ENCODE measurements at regions not wholly inside any gene's neighbourhood (a gene's known extent, or its start where the extent isn't known, plus 50 kb on each side); places are given as distances from the start of the nearest gene placed in this dataset.

DNA sequence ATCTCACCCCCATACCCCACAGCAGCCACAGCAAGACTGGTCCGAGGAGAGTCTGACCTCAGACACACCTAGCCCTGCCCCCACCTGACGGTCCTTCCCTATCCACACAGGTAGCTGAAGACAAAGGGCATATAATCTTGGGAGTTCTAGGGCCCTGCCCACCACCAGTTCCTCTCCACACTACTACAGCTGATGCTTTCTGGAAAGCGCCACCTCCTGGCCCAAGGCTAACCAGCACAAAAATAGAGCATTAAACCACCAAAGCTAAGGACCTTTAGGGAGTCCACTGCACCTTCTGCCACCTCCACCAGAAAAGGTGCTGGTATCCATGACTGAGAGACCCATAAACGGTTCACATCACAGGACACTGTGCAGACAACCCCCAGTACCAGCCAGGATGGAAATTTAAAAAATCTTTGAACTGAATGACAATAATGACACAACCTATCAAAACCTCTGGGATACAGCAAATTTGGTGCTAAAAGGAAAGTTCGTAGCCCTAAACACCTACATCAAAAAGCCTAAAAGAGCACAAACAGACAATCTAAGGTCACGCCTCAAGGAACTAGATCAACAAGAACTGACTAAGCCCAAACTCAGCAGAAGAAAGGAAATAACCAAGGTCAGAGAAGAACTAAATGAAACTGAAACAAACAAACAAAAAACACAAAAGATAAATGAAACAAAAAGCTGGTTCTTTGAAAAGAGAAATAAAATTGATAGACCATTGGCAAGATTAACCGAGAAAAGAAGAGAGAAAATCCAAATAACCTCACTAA is 122.1 kb upstream of the TPRG1 start:
- no peak for DNase-seq (ENCODE audit: low spot score)

DNA sequence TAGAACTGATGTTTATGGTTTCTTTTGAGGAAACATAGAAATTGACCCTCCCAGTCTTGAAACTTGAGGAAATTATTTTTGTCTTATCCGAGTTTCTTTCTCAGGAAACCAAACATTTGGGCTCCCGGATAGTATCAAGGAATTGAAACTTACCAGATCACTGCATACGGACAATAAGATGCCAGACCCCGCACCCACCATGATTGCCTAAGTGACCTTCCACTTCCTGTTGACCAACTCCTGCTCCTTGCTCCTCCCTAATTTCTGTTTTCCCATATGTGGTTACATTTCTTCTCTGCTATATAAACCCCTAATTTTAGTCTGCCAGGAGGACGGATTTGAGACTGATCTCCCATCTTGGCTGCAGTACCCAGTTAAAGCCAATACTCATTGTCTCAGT is 118.4 kb upstream of the TPRG1 start:
- no peak for DNase-seq (ENCODE audit: low spot score)

DNA sequence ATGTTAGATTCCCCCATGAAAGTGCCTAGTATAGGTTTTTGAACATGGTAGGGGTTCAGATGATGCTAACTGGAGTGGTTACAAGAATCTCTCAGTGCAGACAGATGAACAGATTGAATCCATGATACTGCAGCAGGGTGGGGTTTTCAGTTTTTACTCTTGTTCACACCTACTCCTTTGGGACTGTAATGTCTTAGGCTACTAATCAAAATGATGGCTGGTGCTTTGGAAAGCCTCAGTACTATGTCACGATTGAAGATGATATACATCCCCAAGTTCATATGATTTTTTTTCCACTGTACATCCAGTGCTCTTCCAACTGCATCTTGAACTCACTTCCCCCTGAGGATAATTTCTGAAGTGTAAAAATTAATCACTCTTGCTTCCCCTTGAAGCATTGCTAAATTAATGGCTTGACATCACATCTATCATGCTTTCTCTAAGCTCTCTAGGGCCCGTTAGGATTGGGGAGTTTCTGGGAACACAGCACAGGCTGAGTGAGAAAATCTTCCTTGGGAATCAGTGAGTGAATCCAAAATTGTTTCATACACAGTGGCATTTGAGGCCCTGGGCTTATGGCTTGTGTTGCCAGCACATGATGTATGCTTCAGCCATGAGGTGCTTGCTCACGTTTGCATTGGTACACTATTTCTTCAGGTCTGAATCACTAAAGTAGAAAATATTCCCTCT is 115.0 kb upstream of the TPRG1 start:
- no peak for DNase-seq (ENCODE audit: low spot score)

DNA sequence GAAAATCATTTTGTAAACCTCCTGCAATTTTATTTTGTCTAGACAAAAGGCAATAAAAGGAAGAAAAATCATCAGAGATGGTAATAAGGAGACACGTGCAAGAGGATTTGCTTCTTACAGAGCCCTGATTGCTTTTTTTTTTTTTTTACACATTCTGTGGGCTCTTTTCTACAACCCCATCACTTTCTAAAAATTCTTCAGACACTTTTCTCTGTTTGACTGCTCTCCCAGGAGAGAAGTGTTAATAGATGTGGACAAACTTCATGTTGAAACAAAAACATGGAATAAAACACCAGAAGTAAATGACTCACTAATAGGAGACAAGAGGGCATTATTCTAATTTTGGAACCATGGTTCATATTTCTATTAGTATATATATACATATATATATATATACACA is 114.4 kb upstream of the TPRG1 start:
- no peak for DNase-seq (ENCODE audit: low spot score)

DNA sequence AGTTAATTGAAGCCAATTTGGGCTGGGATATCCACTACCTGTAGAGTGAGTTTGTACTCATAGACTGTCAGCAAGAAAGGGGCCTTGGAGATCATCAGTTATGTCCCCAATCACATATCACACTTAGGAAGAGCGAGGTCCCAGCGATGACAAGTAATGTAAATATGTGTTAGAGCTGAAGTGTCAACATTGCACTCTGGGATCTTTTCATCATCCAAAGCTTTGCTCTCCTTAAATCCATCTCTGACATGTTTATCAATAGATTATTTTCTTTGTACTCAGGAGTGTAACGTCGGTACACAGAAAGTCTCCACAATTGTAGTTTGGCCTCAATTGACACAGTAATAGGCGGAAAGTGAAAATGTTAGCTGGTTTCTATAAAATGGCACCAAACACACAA is 113.7 kb upstream of the TPRG1 start:
- no peak for DNase-seq (ENCODE audit: low spot score)

DNA sequence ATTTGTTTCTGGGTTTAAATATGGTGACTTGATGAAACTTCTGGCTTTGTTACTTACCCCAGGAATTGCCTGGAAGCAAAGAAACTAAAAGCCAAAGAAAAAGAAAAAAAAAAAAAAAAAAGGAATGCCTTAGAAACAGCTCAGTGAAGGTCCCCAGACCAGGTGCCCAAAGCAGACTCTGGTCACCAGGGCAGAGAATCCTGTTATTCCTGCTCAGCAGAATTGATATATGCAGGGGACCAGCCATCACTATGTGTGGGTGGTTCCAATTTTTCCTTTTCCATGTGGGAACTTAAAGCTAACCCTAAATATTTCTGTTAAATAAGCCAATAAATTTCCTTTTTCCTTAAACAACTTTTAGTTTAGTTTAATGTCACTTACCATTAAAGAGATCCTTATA is 100.8 kb upstream of the TPRG1 start:
- DNase-seq (ENCODE audit: low spot score) = no peak

DNA sequence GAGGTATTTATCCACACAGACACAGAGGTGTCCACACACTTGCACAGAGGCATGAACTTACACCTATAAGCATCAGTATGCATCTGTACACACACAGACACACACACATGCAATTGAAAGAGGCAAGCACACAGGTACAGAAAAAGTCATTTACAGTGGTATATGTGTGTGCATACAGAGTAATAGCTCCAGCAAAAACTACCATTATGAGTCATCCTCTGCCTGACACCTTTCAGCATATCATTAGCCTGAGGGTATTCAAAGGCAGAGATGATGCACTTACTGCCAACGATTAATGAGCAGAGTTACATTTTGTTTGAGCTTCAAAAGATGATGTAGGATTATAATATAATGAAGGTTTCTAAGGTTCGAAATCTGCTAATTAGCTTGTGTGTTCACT is 100.3 kb upstream of the TPRG1 start:
- DNase-seq (ENCODE audit: low spot score) = peak; percentile 6

DNA sequence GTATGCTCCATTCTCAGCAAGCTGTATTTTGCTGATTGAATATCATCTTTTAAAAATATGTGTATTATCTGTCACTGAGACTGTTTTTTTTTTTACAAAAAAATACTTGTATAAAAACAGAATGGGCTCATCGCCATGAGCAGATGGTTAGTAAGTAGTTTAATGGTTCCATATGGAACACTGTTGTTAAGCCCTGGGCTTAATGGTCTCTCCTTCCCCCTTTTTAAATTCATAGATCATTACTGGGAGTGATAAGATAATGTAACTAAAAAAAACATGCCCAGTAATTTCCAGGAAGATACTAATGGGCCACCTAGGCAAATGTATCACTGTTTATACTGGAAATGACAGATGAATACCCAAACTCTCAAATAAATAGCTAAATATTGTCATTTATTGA is 95.3 kb upstream of the TPRG1 start:
- no peak for DNase-seq (ENCODE audit: low spot score)

DNA sequence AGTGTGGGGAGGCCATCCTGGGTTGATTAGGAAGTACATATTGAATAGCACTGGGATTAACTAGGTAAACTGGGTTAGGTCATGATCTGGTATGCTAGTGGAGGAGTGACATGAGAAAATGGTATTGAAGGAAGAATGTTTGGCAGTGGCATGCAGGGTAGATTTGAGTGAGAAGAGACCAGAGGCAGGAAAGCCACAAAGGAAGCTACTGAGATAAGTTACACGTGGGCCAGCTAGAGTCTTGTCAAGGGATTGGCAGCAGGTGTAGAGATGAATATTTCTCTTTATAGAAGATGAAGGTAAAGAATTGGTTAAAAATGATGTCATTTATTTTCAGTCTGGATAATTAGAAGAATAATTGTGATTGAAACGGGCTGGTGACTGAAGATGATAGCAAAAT is 91.0 kb upstream of the TPRG1 start:
- no peak for DNase-seq (ENCODE audit: low spot score)

DNA sequence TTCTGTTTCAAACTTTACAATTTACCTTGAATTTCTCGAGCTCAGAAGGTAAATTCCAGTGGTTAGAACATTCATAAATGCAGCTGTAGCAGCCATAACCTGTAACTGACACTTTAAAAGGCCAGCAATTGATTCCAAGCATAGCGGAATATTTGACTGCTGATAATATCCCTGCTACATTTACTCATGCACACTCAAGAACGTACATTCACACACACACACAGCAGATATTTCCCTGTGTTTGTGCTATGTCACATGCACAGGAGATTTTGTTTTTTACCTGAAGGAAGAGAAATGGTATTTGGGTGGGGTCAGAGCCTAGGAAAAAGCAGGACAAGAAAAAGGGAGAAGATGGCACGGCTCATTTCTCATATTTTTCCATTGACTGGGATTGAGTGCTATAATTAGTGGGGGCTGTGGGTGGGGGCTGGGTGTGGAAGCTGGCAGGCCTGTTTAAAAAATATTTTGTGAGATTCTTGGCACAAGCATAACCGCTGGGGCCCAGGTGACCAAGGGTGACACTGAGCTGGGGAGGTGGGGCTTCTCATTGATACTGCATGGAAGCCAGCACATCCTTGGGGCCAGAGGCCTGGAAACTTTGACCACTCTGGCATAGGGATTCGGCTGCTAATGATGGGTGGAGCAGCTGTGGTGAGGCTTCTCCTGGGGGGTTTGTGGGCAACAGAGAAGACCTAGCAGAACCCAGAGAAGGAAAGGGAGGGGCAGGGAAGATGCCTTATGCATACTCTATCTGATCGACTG is 88.9 kb upstream of the TPRG1 start:
- DNase-seq (ENCODE audit: low spot score) = no peak

DNA sequence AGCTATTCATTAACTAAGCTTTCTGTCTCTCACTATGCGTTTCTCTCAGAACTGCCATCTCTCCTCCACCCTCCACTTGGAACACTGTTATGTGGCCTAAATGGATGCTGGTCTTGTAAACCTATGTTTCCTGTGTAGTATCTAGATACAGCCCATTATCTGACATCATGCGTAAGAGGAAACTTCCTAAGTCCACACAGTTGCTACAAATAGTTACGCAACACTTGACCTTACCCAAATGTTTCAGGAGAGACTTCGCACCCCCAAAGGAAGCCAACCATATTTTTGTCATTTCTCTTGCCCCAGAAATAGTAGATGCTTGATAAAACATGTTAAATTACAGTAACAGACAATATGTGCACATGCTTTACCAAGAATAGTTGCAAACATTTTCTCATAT is 87.2 kb upstream of the TPRG1 start:
- DNase-seq (ENCODE audit: low spot score) = no peak

DNA sequence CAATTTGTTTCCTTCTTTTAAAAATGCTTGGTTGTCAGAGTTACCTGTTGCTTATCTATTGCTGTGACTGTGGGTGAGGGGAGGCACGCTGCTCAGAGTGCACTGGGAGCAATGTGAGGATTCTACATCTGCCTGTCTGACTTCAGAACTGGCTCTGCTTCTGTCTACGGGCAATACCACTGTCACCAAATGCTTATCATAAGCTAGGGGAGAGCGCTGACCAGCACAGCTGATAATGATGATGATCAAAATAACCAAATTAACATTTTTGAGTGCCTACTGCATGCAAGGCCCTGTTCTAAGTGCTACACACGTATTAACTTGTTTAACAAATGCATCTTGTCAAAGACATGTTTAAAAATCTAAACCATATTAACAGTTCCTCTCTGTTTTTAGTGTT is 79.2 kb upstream of the TPRG1 start:
- no peak for DNase-seq (ENCODE audit: low spot score)

DNA sequence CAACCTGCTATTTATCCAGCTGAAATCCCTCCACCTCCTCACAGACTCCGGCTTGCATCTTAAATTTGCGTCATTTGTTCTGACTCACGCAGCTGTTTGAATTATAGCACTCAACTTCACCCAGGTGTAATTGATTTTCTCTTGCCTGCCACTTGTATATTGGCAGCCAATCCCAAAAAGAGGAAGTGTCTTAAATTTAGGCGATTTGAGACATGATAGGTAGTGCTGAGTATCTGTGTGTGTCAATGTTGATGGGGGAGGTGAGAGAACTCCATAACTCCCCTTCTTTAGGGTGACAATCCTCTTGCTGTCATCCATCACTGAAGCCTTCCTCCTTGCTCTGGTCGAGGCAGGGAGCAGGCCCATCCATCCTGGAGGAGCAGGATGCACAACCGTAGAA is 77.2 kb upstream of the TPRG1 start:
- DNase-seq (ENCODE audit: low spot score) = no peak

DNA sequence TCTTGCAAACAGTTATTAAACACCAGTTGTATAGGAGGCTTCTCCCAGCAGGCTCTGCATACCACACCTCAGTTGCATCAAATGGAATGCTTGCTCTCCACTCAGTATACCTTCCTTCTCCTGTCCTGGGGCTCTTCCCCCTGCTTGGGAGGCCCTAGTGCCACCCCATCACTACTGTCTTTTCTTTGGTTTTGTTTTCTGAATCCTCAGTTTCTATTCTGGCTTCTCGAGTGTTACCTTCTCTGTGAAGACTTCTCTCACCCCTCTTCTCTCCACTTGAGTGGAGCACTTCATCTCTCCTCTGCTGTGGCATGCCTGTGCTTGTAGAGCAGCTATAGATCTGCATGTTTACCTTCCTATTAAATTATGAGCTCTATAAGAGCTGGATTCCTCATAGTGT is 75.7 kb upstream of the TPRG1 start:
- DNase-seq (ENCODE audit: low spot score) = no peak

DNA sequence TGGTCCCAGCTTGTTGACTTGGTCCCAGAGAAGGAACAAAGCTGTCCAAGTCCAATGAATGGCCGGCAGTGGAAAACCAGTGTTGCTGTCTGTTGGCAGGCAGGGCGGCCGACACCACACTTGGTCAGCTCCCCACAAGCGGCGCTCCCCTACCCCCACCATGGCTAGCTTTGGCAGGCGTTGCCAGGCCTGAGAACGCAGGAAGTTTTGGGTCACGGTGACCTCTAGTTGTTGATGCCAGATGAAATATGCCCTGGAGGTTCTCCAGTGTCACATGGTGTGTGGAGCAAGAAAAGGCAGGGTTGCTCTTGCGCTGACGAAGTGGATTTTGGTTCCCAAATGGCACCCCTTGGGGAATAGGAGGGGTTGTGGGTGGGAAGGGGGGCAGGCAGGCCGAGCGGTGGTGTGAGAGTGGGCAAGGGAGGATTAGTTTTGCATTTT is 72.7 kb upstream of the TPRG1 start:
- DNase-seq (ENCODE audit: low spot score) = no peak

DNA sequence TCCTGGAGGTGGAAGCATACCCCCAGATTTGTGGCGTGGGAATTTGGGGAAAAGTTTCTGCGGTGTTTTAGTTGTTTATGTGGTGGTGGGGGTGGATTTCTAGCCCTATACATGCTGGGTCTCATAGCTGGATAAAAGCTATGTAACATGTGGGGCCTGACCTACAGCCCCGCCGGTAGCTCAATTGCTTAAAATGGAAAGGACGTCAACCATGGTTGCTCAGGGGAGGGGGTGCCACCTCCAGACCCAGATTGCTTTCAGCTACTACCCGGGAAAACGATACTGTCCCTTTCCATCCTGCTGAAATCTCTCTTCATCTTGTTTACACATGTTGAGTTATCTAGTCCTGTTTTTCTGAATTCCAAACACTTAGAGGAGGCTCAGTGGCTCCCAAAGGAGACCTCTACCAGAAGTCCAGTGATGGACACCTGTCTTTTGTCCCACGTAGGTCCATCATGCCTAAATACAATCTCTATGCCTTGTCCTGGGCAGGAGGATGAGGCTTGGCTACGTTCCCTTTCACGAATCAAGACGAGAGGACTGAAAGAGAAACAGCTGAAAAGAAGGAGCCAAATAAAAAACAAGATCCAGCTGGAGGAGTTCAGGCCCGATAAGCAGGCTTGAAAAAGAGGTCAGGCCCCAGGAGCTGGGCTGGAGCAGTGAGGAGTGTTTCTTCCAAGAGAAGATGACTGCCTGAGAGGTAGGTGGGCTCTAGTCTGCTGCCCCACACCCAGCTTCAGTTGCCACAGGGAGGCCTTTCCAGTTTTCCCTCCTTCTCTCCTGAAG is 72.1 kb upstream of the TPRG1 start:
- DNase-seq (ENCODE audit: low spot score) = no peak

DNA sequence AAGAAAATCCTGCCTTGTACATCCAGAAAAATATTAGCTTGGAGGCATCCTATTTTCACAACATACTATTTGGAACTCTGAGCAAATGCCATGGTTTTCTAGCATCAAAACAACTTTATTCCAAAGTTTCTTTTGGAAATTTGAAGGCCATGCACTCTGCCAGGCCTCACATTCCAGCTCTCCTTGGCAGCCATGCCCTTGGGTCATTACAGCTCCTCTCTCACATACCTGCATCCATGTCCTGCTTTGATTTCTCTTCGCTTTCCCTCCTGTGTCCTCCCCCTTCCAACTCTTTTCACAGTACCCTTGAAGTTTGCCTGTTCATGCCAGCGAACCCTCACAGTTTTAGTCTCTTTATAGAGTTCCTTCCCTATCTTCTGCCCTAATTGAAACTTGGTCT is 70.9 kb upstream of the TPRG1 start:
- no peak for DNase-seq (ENCODE audit: low spot score)

DNA sequence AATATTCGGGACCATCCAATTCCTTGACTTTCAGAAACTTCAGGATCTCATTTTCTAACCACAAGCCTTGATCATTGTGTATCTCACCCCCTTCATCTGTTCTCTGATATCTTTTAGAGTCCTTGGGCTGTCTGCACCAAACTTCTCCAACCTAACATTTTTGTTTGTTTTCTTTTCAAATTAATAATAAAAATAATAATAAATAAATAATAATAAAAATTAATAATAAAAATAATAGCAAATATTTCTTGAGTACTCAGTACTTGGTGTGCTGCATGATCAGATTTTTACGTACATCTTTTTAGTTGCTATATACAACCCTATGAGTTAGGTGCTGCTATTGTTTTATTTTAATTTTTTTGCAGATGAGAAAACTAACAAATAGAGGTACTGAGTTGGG is 70.2 kb upstream of the TPRG1 start:
- no peak for DNase-seq (ENCODE audit: low spot score)

DNA sequence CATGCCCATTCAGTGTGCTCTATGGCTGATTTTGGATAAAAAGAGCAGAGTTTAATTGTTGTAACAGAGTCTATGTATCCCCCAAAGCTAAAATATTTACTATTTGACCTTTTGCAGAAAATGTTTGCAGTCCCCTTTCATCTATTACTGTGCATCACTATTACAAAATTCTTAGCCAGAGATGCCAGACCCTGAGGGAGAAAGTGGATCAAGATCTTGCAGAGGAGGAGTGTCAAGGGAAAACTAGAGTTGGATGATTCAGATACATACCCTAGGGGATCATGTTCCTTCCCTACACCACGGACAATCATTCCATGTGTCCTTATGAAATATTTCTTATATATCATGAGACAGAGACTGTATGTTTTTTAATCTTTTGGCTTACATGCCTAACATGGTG is 68.6 kb upstream of the TPRG1 start:
- DNase-seq (ENCODE audit: low spot score) = no peak

DNA sequence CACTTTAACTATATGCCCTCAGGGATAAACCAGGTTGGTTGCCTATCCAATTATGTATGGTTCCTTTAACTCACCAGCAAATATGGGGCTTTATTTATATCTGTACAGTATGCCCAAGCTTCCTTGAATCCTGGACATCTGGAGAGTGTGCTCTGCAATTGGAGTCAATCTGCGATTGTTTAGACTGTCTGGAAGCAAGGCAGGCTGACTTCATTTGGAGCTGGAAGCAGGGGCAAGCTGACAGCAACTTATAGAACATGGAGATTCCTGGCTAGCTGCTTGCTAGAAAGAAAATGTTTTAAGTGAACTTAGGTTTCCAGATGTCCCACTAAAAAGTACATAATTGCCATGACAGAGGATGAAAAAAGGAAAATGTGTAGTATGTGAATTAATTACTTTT is 63.7 kb upstream of the TPRG1 start:
- DNase-seq (ENCODE audit: low spot score) = no peak

DNA sequence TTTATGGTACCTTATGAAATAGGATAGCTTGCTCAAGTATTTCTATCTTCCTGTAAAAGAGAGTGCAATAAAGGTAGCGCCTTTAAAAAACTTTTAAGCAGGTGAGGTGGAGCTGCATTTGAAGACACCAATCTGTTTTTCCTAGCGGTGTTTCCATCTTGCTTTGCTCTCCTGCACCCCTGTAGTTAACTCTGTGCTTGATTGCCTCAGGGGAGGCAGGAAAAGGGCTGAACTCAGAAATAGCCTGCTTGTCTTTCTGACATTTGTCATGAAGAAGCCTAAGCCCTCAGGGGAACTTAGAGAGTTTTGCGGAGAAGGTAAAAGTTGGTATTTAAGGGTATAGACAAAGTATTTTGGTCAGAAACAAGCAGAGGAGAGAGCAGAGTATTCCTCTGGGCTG is 63.0 kb upstream of the TPRG1 start:
- no peak for DNase-seq (ENCODE audit: low spot score)

DNA sequence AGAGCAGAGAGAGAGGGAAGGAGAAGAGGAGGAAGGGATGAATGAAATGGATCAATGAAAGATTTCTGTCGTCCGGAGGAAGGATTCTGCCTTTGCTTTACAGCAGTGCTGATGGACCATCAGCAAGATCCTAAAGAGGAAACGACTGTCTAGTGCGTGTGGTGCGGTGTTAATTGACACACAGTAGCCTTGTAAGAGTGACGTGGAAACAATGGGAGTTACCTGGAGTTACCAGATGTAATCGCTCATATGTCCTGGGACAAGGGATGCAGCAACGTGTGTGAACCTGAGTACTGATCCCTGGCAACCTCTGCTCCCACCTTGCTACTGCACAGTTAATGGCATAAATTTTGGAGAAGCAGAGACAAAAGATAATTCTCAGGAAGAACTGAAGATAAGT is 62.6 kb upstream of the TPRG1 start:
- no peak for DNase-seq (ENCODE audit: low spot score)
